ENCODE measurements at regions not wholly inside any gene's neighbourhood (a gene's known extent, or its start where the extent isn't known, plus 50 kb on each side); places are given as distances from the start of the nearest gene placed in this dataset.

DNA sequence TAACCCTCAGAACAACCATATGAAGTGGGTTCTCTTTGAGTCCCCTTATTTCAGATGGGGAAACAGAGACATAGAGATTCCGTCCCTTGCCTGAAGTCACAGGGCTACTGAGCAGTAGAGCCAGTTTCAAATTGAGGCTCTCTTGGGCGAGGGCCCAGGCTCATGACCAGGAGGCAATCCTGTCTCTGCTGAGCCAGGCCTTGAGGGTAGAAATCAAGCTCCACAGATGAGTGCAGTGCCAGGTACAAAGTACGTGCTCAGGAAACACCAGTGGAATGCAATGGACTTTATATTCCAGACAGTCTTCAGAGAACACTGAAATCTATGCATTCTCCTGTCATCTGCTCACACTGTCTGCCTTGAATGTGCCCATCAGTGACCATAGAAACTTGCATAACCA, 291.7 kb upstream of the MAF start:
- TF ChIP-seq POLR2AphosphoS5 (IDR thresholded peaks at IDR 0.05) (no peak), EP300 (IDR thresholded peaks at IDR 0.05) (no peak)
- TF ChIP-seq, protein P1, sequence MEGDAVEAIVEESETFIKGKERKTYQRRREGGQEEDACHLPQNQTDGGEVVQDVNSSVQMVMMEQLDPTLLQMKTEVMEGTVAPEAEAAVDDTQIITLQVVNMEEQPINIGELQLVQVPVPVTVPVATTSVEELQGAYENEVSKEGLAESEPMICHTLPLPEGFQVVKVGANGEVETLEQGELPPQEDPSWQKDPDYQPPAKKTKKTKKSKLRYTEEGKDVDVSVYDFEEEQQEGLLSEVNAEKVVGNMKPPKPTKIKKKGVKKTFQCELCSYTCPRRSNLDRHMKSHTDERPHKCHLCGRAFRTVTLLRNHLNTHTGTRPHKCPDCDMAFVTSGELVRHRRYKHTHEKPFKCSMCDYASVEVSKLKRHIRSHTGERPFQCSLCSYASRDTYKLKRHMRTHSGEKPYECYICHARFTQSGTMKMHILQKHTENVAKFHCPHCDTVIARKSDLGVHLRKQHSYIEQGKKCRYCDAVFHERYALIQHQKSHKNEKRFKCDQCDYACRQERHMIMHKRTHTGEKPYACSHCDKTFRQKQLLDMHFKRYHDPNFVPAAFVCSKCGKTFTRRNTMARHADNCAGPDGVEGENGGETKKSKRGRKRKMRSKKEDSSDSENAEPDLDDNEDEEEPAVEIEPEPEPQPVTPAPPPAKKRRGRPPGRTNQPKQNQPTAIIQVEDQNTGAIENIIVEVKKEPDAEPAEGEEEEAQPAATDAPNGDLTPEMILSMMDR (IDR thresholded peaks at IDR 0.05) = no peak

Data from esophagus muscularis mucosa (tissue), 4 donors.